IMR-90 (cell line): ENCODE measurements at regions not wholly inside any gene's neighbourhood (a gene's known extent, or its start where the extent isn't known, plus 50 kb on each side); places are given as distances from the start of the nearest gene placed in this dataset.

ENCODE experiments used
- CTCF ChIP-seq: conservative IDR thresholded peaks from 2 replicates; pipeline ENCODE4 v1.5.1; 2012; ENCODE audit warnings: mild to moderate bottlenecking, low read depth, low read length, improper control_type of control experiment
- MAFK ChIP-seq: IDR thresholded peaks from 2 replicates; pipeline ENCODE4 v1.6.1; 2012; ENCODE audit warnings: low read depth, low read length, improper control_type of control experiment
- MXI1 ChIP-seq: IDR thresholded peaks from 2 replicates; pipeline ENCODE4 v1.6.1; 2012; ENCODE audit warnings: low read depth, mild to moderate bottlenecking, low read length, moderate library complexity, borderline replicate concordance
- POLR2A ChIP-seq: IDR thresholded peaks from 2 replicates; pipeline ENCODE4 v1.6.1; 2012; ENCODE audit warnings: mild to moderate bottlenecking, low read depth, low read length
- USF2 ChIP-seq: fragments of 150-350 bp; IDR thresholded peaks from 2 replicates; pipeline ENCODE4 v1.6.1; 2017; ENCODE audit warnings: mild to moderate bottlenecking, antibody characterized with exemption, low read length, low read depth

- TF ChIP-seq CTCF: no peak
- no peak for TF ChIP-seq POLR2A
- TF ChIP-seq USF2: no peak
- TF ChIP-seq MAFK: no peak
- no peak for TF ChIP-seq MXI1
Measured at GRCh38 chr11:33560729-33561128, 139.9 kb downstream of the C11orf91 start.
